ENCODE measurements at regions not wholly inside any gene's neighbourhood (a gene's known extent, or its start where the extent isn't known, plus 50 kb on each side); places are given as distances from the start of the nearest gene placed in this dataset.

- TF ChIP-seq, protein P1, sequence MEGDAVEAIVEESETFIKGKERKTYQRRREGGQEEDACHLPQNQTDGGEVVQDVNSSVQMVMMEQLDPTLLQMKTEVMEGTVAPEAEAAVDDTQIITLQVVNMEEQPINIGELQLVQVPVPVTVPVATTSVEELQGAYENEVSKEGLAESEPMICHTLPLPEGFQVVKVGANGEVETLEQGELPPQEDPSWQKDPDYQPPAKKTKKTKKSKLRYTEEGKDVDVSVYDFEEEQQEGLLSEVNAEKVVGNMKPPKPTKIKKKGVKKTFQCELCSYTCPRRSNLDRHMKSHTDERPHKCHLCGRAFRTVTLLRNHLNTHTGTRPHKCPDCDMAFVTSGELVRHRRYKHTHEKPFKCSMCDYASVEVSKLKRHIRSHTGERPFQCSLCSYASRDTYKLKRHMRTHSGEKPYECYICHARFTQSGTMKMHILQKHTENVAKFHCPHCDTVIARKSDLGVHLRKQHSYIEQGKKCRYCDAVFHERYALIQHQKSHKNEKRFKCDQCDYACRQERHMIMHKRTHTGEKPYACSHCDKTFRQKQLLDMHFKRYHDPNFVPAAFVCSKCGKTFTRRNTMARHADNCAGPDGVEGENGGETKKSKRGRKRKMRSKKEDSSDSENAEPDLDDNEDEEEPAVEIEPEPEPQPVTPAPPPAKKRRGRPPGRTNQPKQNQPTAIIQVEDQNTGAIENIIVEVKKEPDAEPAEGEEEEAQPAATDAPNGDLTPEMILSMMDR (IDR thresholded peaks at IDR 0.05) = no peak
- Mint-ChIP-seq H3K4me3 (ENCODE audit: unreplicated experiment) (no peak overlapping the region), H3K36me3 (ENCODE audit: low read depth) (no peaks in the 10 kb centered on the region), H3K27me3 (ENCODE audit: low read depth) (peaks cover 1% of the 10 kb centered on the region), H3K9me3 (ENCODE audit: low read depth) (peaks cover 5% of the 10 kb centered on the region), H3K4me1 (ENCODE audit: low read depth) (no peaks in the 10 kb centered on the region), H3K27ac (ENCODE audit: unreplicated experiment) (no peak overlapping the region)
- no peak for DNase-seq (ENCODE audit: low spot score)
These were observed 777.7 kb upstream of the ACVR2A start for GRCh38 chr2:147067136-147067535.

DNA sequence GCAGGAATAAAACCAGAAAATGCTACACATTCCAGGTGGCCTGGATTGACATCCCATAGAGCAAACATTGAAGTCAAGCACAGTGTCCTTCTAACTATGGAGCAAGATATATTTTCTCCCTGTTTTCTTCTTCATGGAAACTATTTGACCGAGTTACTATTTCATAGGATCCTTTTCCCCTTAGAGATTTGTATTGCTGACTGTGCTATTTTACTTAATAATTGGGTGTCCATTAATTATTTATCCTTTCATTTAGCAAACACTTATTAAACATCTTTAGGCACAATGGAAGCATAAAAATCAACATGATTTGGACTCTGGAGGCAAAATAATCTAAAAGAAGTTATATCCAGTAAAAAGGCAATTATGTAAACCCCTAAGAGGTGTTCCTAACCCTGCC, 782.8 kb upstream of the ACVR2A start:
- Mint-ChIP-seq H3K4me3 (ENCODE audit: unreplicated experiment) (no peak overlapping the region), H3K4me1 (ENCODE audit: low read depth) (no peaks in the 10 kb centered on the region), H3K27me3 (ENCODE audit: low read depth) (peaks cover 4% of the 10 kb centered on the region), H3K27ac (ENCODE audit: unreplicated experiment) (no peak overlapping the region), H3K36me3 (ENCODE audit: low read depth) (no peaks in the 10 kb centered on the region), H3K9me3 (ENCODE audit: low read depth) (peaks cover 5% of the 10 kb centered on the region)
- DNase-seq (ENCODE audit: low spot score) = no peak
- TF ChIP-seq, protein P1 (IDR thresholded peaks at IDR 0.05) = no peak

DNA sequence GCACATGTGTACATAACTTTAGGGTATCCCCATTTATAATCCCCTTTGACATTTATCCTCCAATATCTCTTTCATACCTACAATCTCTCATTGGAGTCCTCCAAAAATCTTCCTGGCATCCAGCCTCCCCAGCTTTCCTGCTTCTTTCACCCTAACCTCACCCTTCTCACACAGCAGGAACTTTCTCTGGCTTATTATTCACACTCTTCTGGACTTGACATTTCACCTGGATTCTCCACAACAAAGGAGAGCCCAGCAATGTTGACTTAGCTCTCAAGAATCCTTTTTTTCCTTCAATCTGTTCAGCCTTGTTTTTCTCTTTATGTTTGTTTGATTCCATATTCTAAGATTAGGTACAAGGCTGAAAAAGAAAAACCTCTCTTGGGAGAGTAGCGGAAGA, 783.6 kb upstream of the ACVR2A start:
- TF ChIP-seq, protein P1 (IDR thresholded peaks at IDR 0.05) = no peak
- H3K27me3 Mint-ChIP-seq (ENCODE audit: low read depth) = peaks cover 4% of the 10 kb centered on the region
- DNase-seq (ENCODE audit: low spot score) = no peak
- H3K36me3 Mint-ChIP-seq (ENCODE audit: low read depth) = no peaks in the 10 kb centered on the region
- no peaks in the 10 kb centered on the region for H3K4me1 Mint-ChIP-seq (ENCODE audit: low read depth)
- no peak overlapping the region for H3K4me3 Mint-ChIP-seq (ENCODE audit: unreplicated experiment)
- peaks cover 3% of the 10 kb centered on the region for H3K9me3 Mint-ChIP-seq (ENCODE audit: low read depth)
- H3K27ac Mint-ChIP-seq (ENCODE audit: unreplicated experiment) = no peak overlapping the region

- H3K27ac Mint-ChIP-seq (ENCODE audit: unreplicated experiment) = no peak overlapping the region
- no peaks in the 10 kb centered on the region for H3K36me3 Mint-ChIP-seq (ENCODE audit: low read depth)
- TF ChIP-seq, protein P1 (IDR thresholded peaks at IDR 0.05) = no peak
- DNase-seq (ENCODE audit: low spot score) = no peak
- H3K27me3 Mint-ChIP-seq (ENCODE audit: low read depth) = peaks cover 4% of the 10 kb centered on the region
- H3K4me3 Mint-ChIP-seq (ENCODE audit: unreplicated experiment) = no peak overlapping the region
- H3K9me3 Mint-ChIP-seq (ENCODE audit: low read depth) = no peaks in the 10 kb centered on the region
- H3K4me1 Mint-ChIP-seq (ENCODE audit: low read depth) = no peaks in the 10 kb centered on the region
These were observed 786.8 kb upstream of the ACVR2A start for GRCh38 chr2:147057892-147058490.

DNA sequence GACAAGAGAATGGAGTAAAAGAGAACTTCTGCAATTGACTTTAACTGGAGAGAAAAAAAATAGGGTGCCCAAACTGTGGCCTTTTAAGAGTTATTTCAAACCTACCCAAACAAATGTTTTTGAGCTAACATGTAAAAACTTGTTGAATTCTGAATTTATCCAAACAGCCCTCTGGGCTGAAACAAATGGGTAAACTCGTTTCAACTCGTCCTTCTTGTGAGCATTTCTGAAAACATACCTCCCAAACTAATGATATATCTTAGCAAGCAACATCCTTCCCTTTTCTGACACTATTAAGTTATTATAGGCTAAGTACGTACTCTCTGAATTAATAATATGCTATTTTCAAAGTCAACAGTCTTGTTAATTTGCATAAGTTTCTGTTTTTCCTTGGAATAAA, 793.0 kb upstream of the ACVR2A start:
- Mint-ChIP-seq H3K27me3 (ENCODE audit: low read depth) (no peaks in the 10 kb centered on the region), H3K36me3 (ENCODE audit: low read depth) (no peaks in the 10 kb centered on the region), H3K27ac (ENCODE audit: unreplicated experiment) (no peak overlapping the region), H3K4me3 (ENCODE audit: unreplicated experiment) (no peak overlapping the region), H3K9me3 (ENCODE audit: low read depth) (no peaks in the 10 kb centered on the region), H3K4me1 (ENCODE audit: low read depth) (no peaks in the 10 kb centered on the region)
- no peak for DNase-seq (ENCODE audit: low spot score)
- TF ChIP-seq, protein P1 (IDR thresholded peaks at IDR 0.05) = no peak
